ENCODE measurements at regions not wholly inside any gene's neighbourhood (a gene's known extent, or its start where the extent isn't known, plus 50 kb on each side); places are given as distances from the start of the nearest gene placed in this dataset.

DNA sequence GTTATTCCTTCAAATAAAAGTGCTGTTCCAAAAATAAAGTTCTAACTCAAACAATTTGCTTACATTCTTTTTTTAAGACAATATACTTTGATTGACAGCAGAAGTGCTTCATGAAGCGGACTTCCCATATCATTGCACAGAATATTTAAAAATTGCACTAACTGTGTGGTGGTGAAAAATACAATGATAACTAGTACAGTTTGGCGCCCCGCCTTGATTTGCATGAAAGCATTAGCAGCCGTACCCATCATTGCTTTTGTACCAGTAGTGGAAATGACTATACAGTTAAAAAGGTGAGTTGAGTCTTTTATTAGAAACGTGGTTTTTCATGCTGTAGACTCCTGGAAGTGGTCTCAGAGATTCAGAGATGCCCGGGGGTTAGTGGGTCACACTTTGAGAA, 69.5 kb upstream of the MAP3K1 start:
- no peak for TF ChIP-seq EZH2 (IDR thresholded peaks at IDR 0.05; ENCODE audit: insufficient read depth, poor library complexity, severe bottlenecking)
- no peak for TF ChIP-seq EZH2phosphoT487 (IDR thresholded peaks at IDR 0.05; ENCODE audit: insufficient read depth, low read depth)

Measured in GM23248 (cell line).